Vagina (tissue), 2 donors: ENCODE measurements at regions not wholly inside any gene's neighbourhood (a gene's known extent, or its start where the extent isn't known, plus 50 kb on each side); places are given as distances from the start of the nearest gene placed in this dataset.

Experiments
- DNase-seq, 2 donors: peaks; one replicate each; pipeline ENCODE4 v3.0.0-alpha.2; 2017; ENCODE audit errors: extremely low spot score in 2 of 2
- H3K27ac ChIP-seq: fragments of 200-600 bp; sonication (generic); one replicate; pipeline ENCODE4 v1.5.1; 2019
- H3K27me3 ChIP-seq: fragments of 200-600 bp; sonication (generic); one replicate; pipeline ENCODE4 v1.5.1; 2019
- H3K36me3 ChIP-seq, 2 donors: fragments of 200-600 bp; sonication (generic); one replicate each; pipeline ENCODE4 v1.5.1; 2017 to 2019
- H3K4me1 ChIP-seq: fragments of 200-600 bp; sonication (generic); one replicate; pipeline ENCODE4 v1.5.1; 2019
- H3K4me3 ChIP-seq, 2 donors: fragments of 200-600 bp; sonication (generic); 1 replicate in 1 of 2; 2 replicates in 1 of 2; pipeline ENCODE4 v1.5.1; 2016 to 2019
- H3K9me3 ChIP-seq: fragments of 200-600 bp; sonication (generic); one replicate; pipeline ENCODE4 v1.5.1; 2019
- CTCF ChIP-seq, 3 experiments: fragments of 450-650 bp in 2 of 3; fragments of 200-600 bp in 1 of 3; sonication (generic) in 1 of 3; IDR thresholded peaks; one replicate each; pipeline ENCODE4 v1.5.1; 2017 to 2019; ENCODE audit warnings: antibody characterized with exemption in 3 of 3, mild to moderate bottlenecking in 2 of 3, moderate library complexity in 2 of 3
- POLR2A ChIP-seq, 2 donors: fragments of 450-650 bp; IDR thresholded peaks; one replicate each; pipeline ENCODE4 v1.6.1; 2017; ENCODE audit warnings: antibody characterized with exemption in 2 of 2, mild to moderate bottlenecking in 2 of 2, moderate library complexity in 2 of 2
- POLR2AphosphoS5 ChIP-seq, 2 donors: sonication (generic); formaldehyde crosslinking; IDR thresholded peaks; one replicate each; pipeline ENCODE4 v1.9.0; 2017; ENCODE audit warnings: antibody characterized with exemption in 2 of 2, mild to moderate bottlenecking in 2 of 2, low read depth in 1 of 2; ENCODE audit not compliant: insufficient read depth in 1 of 2
- intact Hi-C: fragments of 100-400 bp; cut with DNase I; formaldehyde crosslinking; loops from one replicate; pipeline ENCODE4 v1.15.1; 2023

GRCh38 chr5:96140084-96140483 lies 178.4 kb upstream of the ELL2 start:
- DNase-seq: no peak

DNA sequence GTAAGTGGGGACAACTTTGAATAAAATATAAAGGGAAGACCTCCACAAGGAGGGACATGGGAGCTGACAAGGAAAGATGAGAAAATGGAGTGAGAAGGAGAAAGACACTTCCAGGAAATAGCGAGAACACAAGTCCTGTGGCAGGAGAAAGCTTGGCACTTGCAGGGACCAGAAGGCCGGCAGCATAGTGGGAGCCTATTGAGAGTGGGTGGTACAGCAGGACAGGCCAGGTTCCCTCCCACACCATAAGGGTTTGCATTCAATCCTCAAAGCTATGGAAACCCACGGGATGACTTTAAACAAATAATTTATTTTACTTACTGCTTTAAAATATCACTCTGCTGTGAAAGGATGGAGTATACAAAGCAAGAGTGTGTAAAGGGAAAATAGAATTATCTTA lies 173.2 kb upstream of the ELL2 start:
- no peak for DNase-seq
- Histone ChIP-seq H3K4me1 (no peaks in the 10 kb centered on the region), H3K4me3 (no peak overlapping the region), H3K27me3 (no peaks in the 10 kb centered on the region), H3K36me3 (no peaks in the 10 kb centered on the region), H3K9me3 (no peaks in the 10 kb centered on the region), H3K27ac (no peak overlapping the region)
- TF ChIP-seq CTCF (IDR thresholded peaks at IDR 0.05) (no peak), POLR2A (IDR thresholded peaks at IDR 0.05) (no peak), POLR2AphosphoS5 (IDR thresholded peaks at IDR 0.05; ENCODE audit: insufficient read depth in 1 of 2, low read depth in 1 of 2) (no peak)
- intact Hi-C loops: no loop called here

More at GRCh38 chr5:96140084-96140483, 178.4 kb upstream of the ELL2 start:
- intact Hi-C loops: no loop called here
- Histone ChIP-seq H3K4me3 (no peak overlapping the region), H3K27me3 (no peaks in the 10 kb centered on the region), H3K27ac (no peak overlapping the region), H3K9me3 (no peaks in the 10 kb centered on the region), H3K4me1 (no peaks in the 10 kb centered on the region), H3K36me3 (no peaks in the 10 kb centered on the region)
- no peak for TF ChIP-seq POLR2AphosphoS5 (IDR thresholded peaks at IDR 0.05; ENCODE audit: insufficient read depth in 1 of 2, low read depth in 1 of 2)

DNA sequence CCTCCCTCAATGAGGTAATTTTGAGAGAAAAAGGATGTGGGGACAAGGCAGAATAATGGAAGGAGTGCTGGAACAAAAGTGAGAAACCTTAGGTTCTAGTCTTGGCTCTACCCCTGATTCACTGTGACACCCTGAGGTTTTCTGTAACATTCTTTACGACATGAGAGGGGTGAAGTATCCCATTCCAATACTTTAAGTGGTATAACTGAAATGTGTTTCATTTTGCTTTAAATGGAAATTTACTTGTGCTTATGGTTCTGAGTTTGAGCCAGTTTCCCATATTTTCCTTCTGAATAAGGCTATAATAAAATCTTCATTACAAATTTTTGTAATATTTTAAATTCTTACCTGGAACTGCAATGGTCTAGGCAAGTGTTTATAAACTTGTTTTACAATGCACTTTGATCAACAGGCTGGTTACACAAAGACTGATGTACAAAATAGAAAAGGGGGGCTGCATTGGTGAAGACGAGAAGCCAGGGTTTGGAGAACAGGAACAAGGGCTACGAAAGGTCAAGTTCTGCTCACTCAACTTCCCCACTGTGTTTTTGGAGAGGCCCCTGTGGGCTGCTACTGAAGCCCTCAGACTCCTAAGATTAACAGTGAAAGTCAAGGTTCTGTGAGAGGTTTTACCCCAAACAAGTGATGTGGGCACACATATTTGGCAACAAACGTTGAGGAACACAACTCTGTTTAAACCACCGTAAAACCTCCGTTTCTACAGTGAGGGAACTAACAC lies 171.9 kb upstream of the ELL2 start:
- no peaks in the 10 kb centered on the region for H3K9me3 ChIP-seq
- TF ChIP-seq POLR2A (IDR thresholded peaks at IDR 0.05) (no peak), POLR2AphosphoS5 (IDR thresholded peaks at IDR 0.05; ENCODE audit: insufficient read depth in 1 of 2, low read depth in 1 of 2) (no peak), CTCF (IDR thresholded peaks at IDR 0.05) (no peak)
- intact Hi-C loops: no loop called here
- no peaks in the 10 kb centered on the region for H3K36me3 ChIP-seq
- no peaks in the 10 kb centered on the region for H3K4me1 ChIP-seq
- no peak overlapping the region for H3K27ac ChIP-seq
- no peaks in the 10 kb centered on the region for H3K27me3 ChIP-seq
- H3K4me3 ChIP-seq: no peak overlapping the region
- DNase-seq: no peak

GRCh38 chr5:96129276-96129675 lies 167.6 kb upstream of the ELL2 start:
- intact Hi-C loops: no loop called here
- H3K27ac ChIP-seq: no peak overlapping the region

DNA sequence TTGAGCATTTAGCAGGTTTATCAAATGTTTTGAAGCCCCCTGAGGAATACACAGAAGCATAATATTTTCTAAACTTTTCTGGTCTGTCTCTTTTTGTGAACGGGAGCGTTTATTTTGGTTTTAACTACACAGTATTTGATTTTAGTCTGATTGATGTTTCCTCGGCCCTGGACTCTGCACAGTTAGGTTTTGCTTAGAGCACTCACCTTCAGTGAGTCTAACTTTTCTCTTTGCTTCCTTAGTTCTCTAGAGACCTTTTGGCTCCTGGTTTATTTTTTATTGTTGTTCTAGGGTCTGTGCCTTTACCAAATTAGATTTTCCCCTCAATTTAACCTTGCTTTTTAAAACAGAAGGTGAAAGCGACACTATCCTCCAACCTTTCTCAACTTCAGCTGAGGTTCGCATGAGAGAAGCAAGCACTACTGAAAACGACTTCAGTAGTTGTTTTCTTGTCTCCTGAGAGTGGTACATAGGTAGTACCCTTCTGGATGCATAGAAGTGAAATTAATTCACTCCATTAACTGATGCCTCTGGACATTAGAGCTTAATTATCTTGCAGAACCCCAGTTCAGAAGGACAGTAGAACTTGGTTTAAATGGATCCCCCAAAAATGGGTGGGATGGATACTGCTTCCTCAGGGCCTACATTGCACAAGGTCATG lies 166.7 kb upstream of the ELL2 start:
- H3K36me3 ChIP-seq: no peaks in the 10 kb centered on the region
- H3K27ac ChIP-seq: peak overlapping the region; percentile 42
- intact Hi-C loops: no loop called here
- H3K4me3 ChIP-seq: no peak overlapping the region
- H3K9me3 ChIP-seq: no peaks in the 10 kb centered on the region
- H3K4me1 ChIP-seq: peaks cover 18% of the 10 kb centered on the region
- DNase-seq: no peak
- TF ChIP-seq POLR2A (IDR thresholded peaks at IDR 0.05) (no peak), CTCF (IDR thresholded peaks at IDR 0.05) (no peak), POLR2AphosphoS5 (IDR thresholded peaks at IDR 0.05; ENCODE audit: insufficient read depth in 1 of 2, low read depth in 1 of 2) (no peak)
- no peaks in the 10 kb centered on the region for H3K27me3 ChIP-seq

More at GRCh38 chr5:96129276-96129675, 167.6 kb upstream of the ELL2 start:
- DNase-seq: no peak
- Histone ChIP-seq H3K4me1 (peaks cover 18% of the 10 kb centered on the region), H3K4me3 (no peak overlapping the region), H3K36me3 (no peaks in the 10 kb centered on the region), H3K9me3 (no peaks in the 10 kb centered on the region), H3K27me3 (no peaks in the 10 kb centered on the region)
- TF ChIP-seq CTCF (IDR thresholded peaks at IDR 0.05) (no peak), POLR2A (IDR thresholded peaks at IDR 0.05) (no peak), POLR2AphosphoS5 (IDR thresholded peaks at IDR 0.05; ENCODE audit: insufficient read depth in 1 of 2, low read depth in 1 of 2) (no peak)
